GM21723 (cell line): ENCODE measurements at regions not wholly inside any gene's neighbourhood (a gene's known extent, or its start where the extent isn't known, plus 50 kb on each side); places are given as distances from the start of the nearest gene placed in this dataset.
"Not testable (repeated sequence)": the region's sequence is repeated elsewhere in the genome, so short reads cannot be mapped to it uniquely, and the experiment has no call there.

Experiments used
- ATAC-seq: cut with Tn5 transposase; IDR thresholded peaks from one replicate; pipeline ENCODE4 v1.9.1; 2021; ENCODE audit warnings: mild to moderate bottlenecking, moderate library complexity; ENCODE audit not compliant: unreplicated experiment

GRCh38 chr9:41273549-41274267 is 84.6 kb upstream of the ZNG1F start:
- peak; percentile 100 for ATAC-seq

- ATAC-seq: peak; percentile 39
Observed at GRCh38 chr9:41272879-41273548, 83.9 kb upstream of the ZNG1F start.

GRCh38 chr9:41270992-41271391 is 81.9 kb upstream of the ZNG1F start:
- not testable (repeated sequence) for ATAC-seq

- not testable (repeated sequence) for ATAC-seq
Observed at GRCh38 chr9:41269471-41269870, 80.4 kb upstream of the ZNG1F start.

GRCh38 chr9:41269054-41269453 is 79.9 kb upstream of the ZNG1F start:
- ATAC-seq: not testable (repeated sequence)

GRCh38 chr9:41266602-41267001 is 77.5 kb upstream of the ZNG1F start:
- not testable (repeated sequence) for ATAC-seq

- not testable (repeated sequence) for ATAC-seq
Observed at GRCh38 chr9:41266000-41266399, 76.9 kb upstream of the ZNG1F start.

- ATAC-seq: not testable (repeated sequence)
Observed at GRCh38 chr9:41251973-41252372, 62.9 kb upstream of the ZNG1F start.

GRCh38 chr9:41251101-41251500 is 62.0 kb upstream of the ZNG1F start:
- ATAC-seq: not testable (repeated sequence)

- ATAC-seq: not testable (repeated sequence)
Observed at GRCh38 chr9:41246702-41247101, 57.6 kb upstream of the ZNG1F start.
